Testis (tissue), 2 donors: ENCODE measurements at regions not wholly inside any gene's neighbourhood (a gene's known extent, or its start where the extent isn't known, plus 50 kb on each side); places are given as distances from the start of the nearest gene placed in this dataset.
"Not testable (repeated sequence)": the region's sequence is repeated elsewhere in the genome, so short reads cannot be mapped to it uniquely, and the experiment has no call there.

Experiments used
- DNase-seq: peaks from one replicate; pipeline ENCODE4 v3.0.0-alpha.2; 2019
- H3K27ac ChIP-seq, 2 donors: fragments of 200-600 bp; sonication (generic); one replicate each; pipeline ENCODE4 v1.5.1; 2019
- H3K27me3 ChIP-seq: fragments of 200-600 bp; sonication (generic); one replicate; pipeline ENCODE4 v1.5.1; 2019
- H3K36me3 ChIP-seq: fragments of 200-600 bp; sonication (generic); one replicate; pipeline ENCODE4 v1.5.1; 2017; ENCODE audit warnings: low read depth; ENCODE audit errors: missing control alignments
- H3K4me1 ChIP-seq: fragments of 200-600 bp; sonication (generic); one replicate; pipeline ENCODE4 v1.5.1; 2019
- H3K4me3 ChIP-seq, 2 donors: fragments of 200-600 bp; sonication (generic); one replicate each; pipeline ENCODE4 v1.5.1; 2017 to 2019
- H3K9me3 ChIP-seq: fragments of 200-600 bp; sonication (generic); one replicate; pipeline ENCODE4 v1.5.1; 2017
- POLR2A ChIP-seq: fragments of 450-650 bp; IDR thresholded peaks from one replicate; pipeline ENCODE4 v1.6.1; 2017; ENCODE audit warnings: antibody characterized with exemption, mild to moderate bottlenecking, moderate library complexity
- WGBS, 2 donors: methylation state at CpG; one replicate each; pipeline ENCODE4 v1.1.5; 2018; 5-methylcytosine and 5-hydroxymethylcytosine counted together
- intact Hi-C: fragments of 100-400 bp; cut with DNase I; formaldehyde crosslinking; loops from one replicate; pipeline ENCODE4 v1.15.1; 2023; ENCODE audit warnings: low total_unique reads
- TF ChIP-seq, protein P1 (sequence below), 3 experiments: fragments of 450-650 bp in 2 of 3; fragments of 200-600 bp in 1 of 3; sonication (generic) in 1 of 3; IDR thresholded peaks; one replicate each; pipeline ENCODE4 v1.5.1; 2016 to 2019; ENCODE audit warnings: antibody characterized with exemption in 3 of 3, mild to moderate bottlenecking in 2 of 3, moderate library complexity in 1 of 3

DNA sequence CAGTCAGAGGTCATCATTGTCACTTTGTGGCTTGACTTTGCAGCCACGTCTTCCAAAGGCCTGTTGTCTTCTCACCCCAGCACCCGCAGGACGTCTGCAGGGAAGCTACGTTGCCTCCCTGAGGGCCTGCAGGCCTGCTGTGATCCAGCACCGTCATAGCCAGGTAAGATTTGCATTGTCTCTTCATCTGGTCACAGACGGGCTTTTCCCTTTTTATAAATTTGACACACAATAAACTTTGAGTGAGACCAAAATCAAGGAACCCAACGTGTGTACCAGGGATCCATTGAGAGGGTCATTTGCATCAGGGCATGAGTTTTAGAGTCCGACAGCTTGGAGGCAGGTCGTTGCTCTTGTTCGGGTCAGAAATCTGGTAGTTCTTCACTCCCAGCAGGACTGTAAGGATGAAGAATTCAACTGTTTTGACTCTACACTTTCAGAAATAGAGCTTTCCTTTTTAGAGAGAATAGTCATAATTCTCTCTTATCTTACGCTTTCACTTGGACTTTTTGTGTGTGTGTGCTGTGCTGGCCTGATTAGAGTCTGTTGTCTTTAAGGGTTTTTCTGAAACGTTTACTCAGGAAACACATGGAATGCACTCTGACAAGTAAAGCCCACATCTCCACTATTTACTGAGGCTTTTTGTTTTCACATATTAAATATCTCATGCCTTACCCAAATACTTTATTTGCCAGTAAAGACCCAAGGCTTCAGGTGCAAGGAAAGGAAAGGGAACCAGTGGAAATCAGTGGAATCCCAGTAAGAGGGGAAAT, 177.2 kb upstream of the TAB2 start:
- intact Hi-C loops = no loop called here

DNA sequence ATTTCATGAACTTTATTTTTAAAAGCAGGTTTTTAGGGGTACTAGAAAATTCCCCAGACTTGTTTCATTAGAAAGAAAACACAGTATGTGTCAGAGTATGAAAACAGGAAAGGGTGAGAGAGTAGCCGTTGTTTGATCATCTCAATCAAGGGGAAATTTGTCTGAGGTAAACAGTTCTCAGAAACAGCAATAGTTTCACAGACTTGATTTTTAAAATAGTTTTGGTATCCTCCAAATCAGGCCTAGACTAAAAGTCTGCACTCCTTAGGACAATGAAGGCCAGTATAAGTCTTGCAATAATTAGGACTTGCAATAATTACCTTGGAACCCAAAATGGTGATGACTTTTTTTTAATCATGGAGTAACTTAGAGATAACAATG, 176.6 kb upstream of the TAB2 start:
- Histone ChIP-seq H3K36me3 (no peaks in the 10 kb centered on the region), H3K27me3 (no peaks in the 10 kb centered on the region), H3K9me3 (no peaks in the 10 kb centered on the region), H3K4me3 (no peak overlapping the region), H3K4me1 (no peaks in the 10 kb centered on the region), H3K27ac (no peak overlapping the region)
- TF ChIP-seq POLR2A = no peak
- TF ChIP-seq, protein P1, sequence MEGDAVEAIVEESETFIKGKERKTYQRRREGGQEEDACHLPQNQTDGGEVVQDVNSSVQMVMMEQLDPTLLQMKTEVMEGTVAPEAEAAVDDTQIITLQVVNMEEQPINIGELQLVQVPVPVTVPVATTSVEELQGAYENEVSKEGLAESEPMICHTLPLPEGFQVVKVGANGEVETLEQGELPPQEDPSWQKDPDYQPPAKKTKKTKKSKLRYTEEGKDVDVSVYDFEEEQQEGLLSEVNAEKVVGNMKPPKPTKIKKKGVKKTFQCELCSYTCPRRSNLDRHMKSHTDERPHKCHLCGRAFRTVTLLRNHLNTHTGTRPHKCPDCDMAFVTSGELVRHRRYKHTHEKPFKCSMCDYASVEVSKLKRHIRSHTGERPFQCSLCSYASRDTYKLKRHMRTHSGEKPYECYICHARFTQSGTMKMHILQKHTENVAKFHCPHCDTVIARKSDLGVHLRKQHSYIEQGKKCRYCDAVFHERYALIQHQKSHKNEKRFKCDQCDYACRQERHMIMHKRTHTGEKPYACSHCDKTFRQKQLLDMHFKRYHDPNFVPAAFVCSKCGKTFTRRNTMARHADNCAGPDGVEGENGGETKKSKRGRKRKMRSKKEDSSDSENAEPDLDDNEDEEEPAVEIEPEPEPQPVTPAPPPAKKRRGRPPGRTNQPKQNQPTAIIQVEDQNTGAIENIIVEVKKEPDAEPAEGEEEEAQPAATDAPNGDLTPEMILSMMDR (IDR thresholded peaks at IDR 0.05) = no peak
- DNase-seq = no peak
- 68 to 85% methylated on average over 1 of the region's 1 CpG for WGBS, 2 donors
- intact Hi-C loops = no loop called here

More for the DNA sequence above, 177.2 kb upstream of the TAB2 start:
- DNase-seq = no peak
- Histone ChIP-seq H3K4me3 (no peak overlapping the region), H3K27me3 (no peaks in the 10 kb centered on the region), H3K36me3 (no peaks in the 10 kb centered on the region), H3K27ac (no peak overlapping the region), H3K9me3 (no peaks in the 10 kb centered on the region), H3K4me1 (no peaks in the 10 kb centered on the region)
- TF ChIP-seq, protein P1 (IDR thresholded peaks at IDR 0.05) = no peak
- TF ChIP-seq POLR2A = no peak
- WGBS, 2 donors = 70% methylated on average over 12 of the region's 12 CpGs

DNA sequence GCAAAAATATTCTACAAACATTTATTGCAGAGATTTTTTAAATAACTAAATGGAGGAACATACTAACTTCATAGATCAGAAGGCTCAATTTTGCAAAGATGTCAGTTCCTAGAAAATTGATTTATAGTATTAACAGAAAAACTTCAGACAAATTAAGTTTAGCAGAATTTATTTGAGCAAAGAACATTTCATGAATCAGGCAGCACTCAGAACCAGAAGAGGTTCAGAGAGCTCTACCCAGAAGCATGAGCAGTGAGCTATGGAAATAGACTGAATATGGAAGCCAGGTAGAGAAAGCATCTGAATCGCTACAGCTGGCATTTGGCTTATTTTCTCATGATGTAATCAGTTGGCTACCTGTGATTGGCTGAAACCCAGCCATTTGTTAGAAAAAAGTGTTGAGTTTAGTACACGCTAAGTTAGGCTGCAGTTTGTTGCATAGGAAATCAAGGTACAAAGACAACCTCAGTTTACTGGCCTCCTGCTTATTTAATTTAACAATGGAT, 174.5 kb upstream of the TAB2 start:
- WGBS, 2 donors = 79 to 95% methylated on average over 2 of the region's 2 CpGs
- TF ChIP-seq POLR2A = no peak
- TF ChIP-seq, protein P1 (IDR thresholded peaks at IDR 0.05) = no peak
- no peaks in the 10 kb centered on the region for H3K27me3 ChIP-seq

DNA sequence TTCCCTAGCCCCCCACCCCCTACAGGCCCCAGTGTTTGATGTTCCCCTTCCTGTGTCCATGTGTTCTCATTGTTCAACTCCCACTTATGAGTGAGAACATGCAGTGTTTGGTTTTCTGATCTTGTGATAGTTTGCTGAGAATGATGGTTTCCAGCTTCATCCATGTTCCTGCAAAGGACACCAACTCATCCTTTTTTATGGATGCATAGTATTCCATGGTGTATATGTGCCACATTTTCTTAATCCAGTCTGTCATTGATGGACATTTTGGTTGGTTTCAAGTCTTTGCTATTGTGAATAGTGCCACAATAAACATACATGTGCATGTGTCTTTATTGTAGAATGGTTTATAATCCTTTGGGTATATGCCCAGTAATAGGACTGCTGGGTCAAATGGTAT, 171.7 kb upstream of the TAB2 start:
- intact Hi-C loops, H3K36me3 ChIP-seq, H3K27me3 ChIP-seq, DNase-seq, H3K4me3 ChIP-seq, H3K4me1 ChIP-seq, H3K27ac ChIP-seq, H3K9me3 ChIP-seq: not testable (repeated sequence)

More for the DNA sequence above, 174.5 kb upstream of the TAB2 start:
- H3K36me3 ChIP-seq = no peaks in the 10 kb centered on the region
- DNase-seq = no peak
- intact Hi-C loops = no loop called here
- H3K9me3 ChIP-seq = no peaks in the 10 kb centered on the region
- H3K4me1 ChIP-seq = no peaks in the 10 kb centered on the region
- no peak overlapping the region for H3K4me3 ChIP-seq
- no peak overlapping the region for H3K27ac ChIP-seq

- intact Hi-C loops = no loop called here
- H3K36me3 ChIP-seq = no peaks in the 10 kb centered on the region
- H3K9me3 ChIP-seq = no peaks in the 10 kb centered on the region
- H3K27me3 ChIP-seq = no peaks in the 10 kb centered on the region
- TF ChIP-seq POLR2A = no peak
- TF ChIP-seq, protein P1 (IDR thresholded peaks at IDR 0.05) = no peak
- H3K4me1 ChIP-seq = no peaks in the 10 kb centered on the region
- no peak for DNase-seq
- no peak overlapping the region for H3K27ac ChIP-seq
- 40 to 43% methylated on average over 3 of the region's 3 CpGs for WGBS, 2 donors
- H3K4me3 ChIP-seq = no peak overlapping the region
Observed at GRCh38 chr6:149147195-149147594, 170.3 kb upstream of the TAB2 start.
